ENCODE measurements at regions not wholly inside any gene's neighbourhood (a gene's known extent, or its start where the extent isn't known, plus 50 kb on each side); places are given as distances from the start of the nearest gene placed in this dataset.

- no peak for TF ChIP-seq CTCF (IDR thresholded peaks at IDR 0.05; ENCODE audit: insufficient read depth, low read length, severe bottlenecking)
- FAIRE-seq (no peak), DNase-seq (ENCODE audit: low read depth) (no peak)
- Histone ChIP-seq H3K27me3 (ENCODE audit: control insufficient read depth, insufficient read depth, low read length) (no peaks in the 10 kb centered on the region), H3K36me3 (ENCODE audit: control insufficient read depth, insufficient read depth, low read length) (no peaks in the 10 kb centered on the region), H3K4me3 (ENCODE audit: low read depth, low read length) (no peak overlapping the region)
Observed at GRCh38 chr5:30343707-30344106, 849.8 kb upstream of the CDH6 start.

DNA sequence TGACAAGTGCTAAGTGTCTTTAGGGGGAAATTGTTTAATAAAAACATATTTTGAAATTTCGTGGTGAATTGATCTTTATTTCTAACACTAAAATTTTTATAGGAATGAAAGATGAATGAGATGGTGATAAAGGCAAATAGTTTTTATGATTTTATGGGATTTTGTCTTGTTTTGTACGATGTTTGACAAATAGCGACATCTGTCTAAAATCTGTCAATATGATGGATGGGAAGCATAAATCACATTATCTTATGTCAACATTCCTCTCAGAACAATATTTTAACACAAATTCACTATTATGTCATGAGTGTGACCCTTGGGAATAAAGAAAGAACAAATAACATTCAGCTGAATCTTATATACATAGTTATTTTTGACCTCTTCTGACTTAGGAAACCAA, 852.0 kb upstream of the CDH6 start:
- TF ChIP-seq CTCF (IDR thresholded peaks at IDR 0.05; ENCODE audit: insufficient read depth, low read length, severe bottlenecking) = no peak
- DNase-seq (ENCODE audit: low read depth) (no peak), FAIRE-seq (no peak)
- Histone ChIP-seq H3K27me3 (ENCODE audit: control insufficient read depth, insufficient read depth, low read length) (no peaks in the 10 kb centered on the region), H3K36me3 (ENCODE audit: control insufficient read depth, insufficient read depth, low read length) (no peaks in the 10 kb centered on the region), H3K4me3 (ENCODE audit: low read depth, low read length) (no peak overlapping the region)

DNA sequence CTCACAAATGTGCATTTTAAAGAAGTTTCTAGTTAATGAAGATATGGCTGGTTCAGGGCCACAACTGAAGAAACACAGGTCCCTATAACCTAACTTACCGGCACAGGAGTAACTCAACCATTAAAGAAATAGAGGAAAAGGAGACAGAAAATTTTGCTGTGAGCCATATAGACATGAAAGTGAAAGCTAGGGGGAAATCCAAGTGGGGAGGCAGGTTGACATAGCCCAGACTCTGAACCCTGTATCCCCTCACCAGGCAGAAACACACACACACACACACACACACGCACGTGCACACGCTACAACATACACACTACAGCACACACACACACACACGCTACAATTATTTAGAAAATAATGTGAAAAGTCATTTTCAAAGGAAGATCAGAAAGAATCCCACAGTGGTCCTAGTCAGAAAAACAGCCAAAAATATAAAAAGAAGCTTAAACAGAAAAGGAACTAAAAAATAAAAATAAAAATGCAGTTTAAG, 856.4 kb upstream of the CDH6 start:
- no peak for TF ChIP-seq CTCF (IDR thresholded peaks at IDR 0.05; ENCODE audit: insufficient read depth, low read length, severe bottlenecking)
- Histone ChIP-seq H3K36me3 (ENCODE audit: control insufficient read depth, insufficient read depth, low read length) (no peaks in the 10 kb centered on the region), H3K27me3 (ENCODE audit: control insufficient read depth, insufficient read depth, low read length) (no peaks in the 10 kb centered on the region), H3K4me3 (ENCODE audit: low read depth, low read length) (no peak overlapping the region)
- DNase-seq (ENCODE audit: low read depth) (no peak), FAIRE-seq (no peak)

GRCh38 chr5:30331534-30331933, 862.0 kb upstream of the CDH6 start:
- FAIRE-seq (no peak), DNase-seq (ENCODE audit: low read depth) (no peak)
- Histone ChIP-seq H3K36me3 (ENCODE audit: control insufficient read depth, insufficient read depth, low read length) (no peaks in the 10 kb centered on the region), H3K27me3 (ENCODE audit: control insufficient read depth, insufficient read depth, low read length) (no peaks in the 10 kb centered on the region), H3K4me3 (ENCODE audit: low read depth, low read length) (no peak overlapping the region)
- TF ChIP-seq CTCF (IDR thresholded peaks at IDR 0.05; ENCODE audit: insufficient read depth, low read length, severe bottlenecking) = no peak

GRCh38 chr5:30325795-30326194, 867.7 kb upstream of the CDH6 start:
- no peak for TF ChIP-seq CTCF (IDR thresholded peaks at IDR 0.05; ENCODE audit: insufficient read depth, low read length, severe bottlenecking)
- Histone ChIP-seq H3K4me3 (ENCODE audit: low read depth, low read length) (no peak overlapping the region), H3K36me3 (ENCODE audit: control insufficient read depth, insufficient read depth, low read length) (no peaks in the 10 kb centered on the region), H3K27me3 (ENCODE audit: control insufficient read depth, insufficient read depth, low read length) (no peaks in the 10 kb centered on the region)
- DNase-seq (ENCODE audit: low read depth) = no peak
- no peak for FAIRE-seq

DNA sequence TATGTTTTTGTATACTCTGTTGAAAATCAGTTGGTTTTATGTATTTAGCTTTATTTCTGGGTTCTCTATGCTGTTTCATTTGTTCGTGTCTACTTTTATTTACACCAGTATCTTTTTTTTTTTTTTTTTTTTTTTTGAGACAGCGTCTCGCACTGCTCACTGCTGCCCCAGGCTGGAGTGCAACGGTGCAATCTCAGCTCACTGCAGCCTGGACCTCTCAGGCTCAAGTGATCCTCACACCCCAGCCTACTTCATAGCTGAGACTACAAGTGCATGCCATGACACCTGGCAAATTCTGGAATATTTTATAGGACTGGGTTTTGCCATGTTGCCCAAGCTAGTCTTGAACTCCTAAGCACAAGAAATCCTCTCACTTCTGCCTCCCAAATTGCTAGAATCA, 869.4 kb upstream of the CDH6 start:
- no peak for FAIRE-seq
- DNase-seq (ENCODE audit: low read depth) = no peak

More for the DNA sequence above, 869.4 kb upstream of the CDH6 start:
- no peak overlapping the region for H3K4me3 ChIP-seq (ENCODE audit: low read depth, low read length)
- TF ChIP-seq CTCF (IDR thresholded peaks at IDR 0.05; ENCODE audit: insufficient read depth, low read length, severe bottlenecking) = no peak
- H3K27me3 ChIP-seq (ENCODE audit: control insufficient read depth, insufficient read depth, low read length) = no peaks in the 10 kb centered on the region
- no peaks in the 10 kb centered on the region for H3K36me3 ChIP-seq (ENCODE audit: control insufficient read depth, insufficient read depth, low read length)
